ENCODE measurements at regions not wholly inside any gene's neighbourhood (a gene's known extent, or its start where the extent isn't known, plus 50 kb on each side); places are given as distances from the start of the nearest gene placed in this dataset.

GRCh38 chr14:34044666-34045306 is 93.9 kb upstream of the EGLN3 start:
- WGBS (ENCODE audit: low lambda C conversion rate), result 97% methylated on average over 9 of the region's 9 CpGs
- BruUV-seq (replicated peaks), result no TSS peak
- CTCF ChIA-PET (ENCODE audit: low intra/inter-chr PET ratio, low total read pairs), result no interaction called here
- Histone ChIP-seq H3K9me3 (ENCODE audit: low read length) (no peaks in the 10 kb centered on the region), H3K4me1 (ENCODE audit: insufficient read depth, low read length) (peaks cover 75% of the 10 kb centered on the region), H3K79me2 (ENCODE audit: insufficient read depth, low read length) (no peaks in the 10 kb centered on the region), H4K20me1 (ENCODE audit: insufficient read depth, low read length) (no peaks in the 10 kb centered on the region), H3K4me2 (ENCODE audit: low read depth, low read length) (no peak overlapping the region), H3K9ac (ENCODE audit: insufficient read depth, low read depth, low read length) (0 out of 2 replicates have a peak overlapping the region, but pooled peaks have one; percentile 1), H3K27me3 (ENCODE audit: control insufficient read depth in 1 of 2, insufficient read depth in 2 of 2, low read length in 2 of 2) (no peaks in the 10 kb centered on the region), H2AFZ (ENCODE audit: low read length) (no peak overlapping the region), H3K36me3 (replicated peaks in 1 of 2; ENCODE audit: control insufficient read depth in 1 of 2, insufficient read depth in 2 of 2, low read length in 2 of 2) (no peaks in the 10 kb centered on the region), H3K4me3 (replicated peaks in 1 of 3; ENCODE audit: insufficient read depth in 1 of 3, low read depth in 2 of 3, low read length in 3 of 3) (no peak overlapping the region), H3K27ac (ENCODE audit: extremely low read length, insufficient read depth, low read length) (peak overlapping the region; percentile 62)
- ATAC-seq, result no peak
- no peak for FAIRE-seq
- DNase-seq (ENCODE audit: low spot score), result no peak
- in situ Hi-C loops (cut with HindIII; ENCODE audit: extremely low pct_ligation_motif_present, low pct_unique_long_range_greater_than_20kb), result loop anchor here (25.0 kb wide), 1 partner anchor 418 kb away; the partner anchor contains the start of gene SPTSSA
- POLR2A ChIA-PET, result interaction anchor here (1.8 kb wide), 1 partner anchor 10 kb away, joined by 49 read pairs; no protein-coding TSS in a partner anchor
- intact Hi-C loops (cut with micrococcal nuclease; ENCODE audit: unreplicated experiment), result no loop called here
- TF ChIP-seq CENPT (CRISPR knock-in tag; IDR thresholded peaks at IDR 0.05; ENCODE audit: low read depth) (no peak), FUBP1 (CRISPR knock-in tag; IDR thresholded peaks at IDR 0.05; ENCODE audit: borderline replicate concordance) (no peak), DMAP1 (CRISPR knock-in tag; IDR thresholded peaks at IDR 0.05) (no peak), ZNF136 (CRISPR knock-in tag; IDR thresholded peaks at IDR 0.05; ENCODE audit: low read depth) (no peak), GMEB1 (CRISPR knock-in tag; IDR thresholded peaks at IDR 0.05; ENCODE audit: borderline replicate concordance) (no peak), CBX5 (CRISPR knock-in tag; IDR thresholded peaks at IDR 0.05; ENCODE audit: borderline replicate concordance) (no peak), ZNF558 (CRISPR knock-in tag; IDR thresholded peaks at IDR 0.05; ENCODE audit: borderline replicate concordance) (no peak), ZNF784 (CRISPR knock-in tag; IDR thresholded peaks at IDR 0.05; ENCODE audit: borderline replicate concordance) (0 out of 2 replicates have a peak, but pooled peaks have one; percentile 14), ZNF331 (CRISPR knock-in tag; IDR thresholded peaks at IDR 0.05) (0 out of 2 replicates have a peak, but pooled peaks have one; percentile 3), KLF15 (CRISPR knock-in tag; IDR thresholded peaks at IDR 0.05; ENCODE audit: borderline replicate concordance) (no peak), GPN1 (CRISPR knock-in tag; IDR thresholded peaks at IDR 0.05; ENCODE audit: borderline replicate concordance) (no peak), DR1 (CRISPR knock-in tag; IDR thresholded peaks at IDR 0.05) (no peak), SCMH1 (CRISPR knock-in tag; IDR thresholded peaks at IDR 0.05; ENCODE audit: borderline replicate concordance) (no peak), ZNF780A (CRISPR knock-in tag; IDR thresholded peaks at IDR 0.05) (0 out of 2 replicates have a peak, but pooled peaks have one; percentile 12), IKZF5 (CRISPR knock-in tag; IDR thresholded peaks at IDR 0.05) (no peak), DBP (CRISPR knock-in tag; IDR thresholded peaks at IDR 0.05; ENCODE audit: not compliant biosample characterization) (no peak), SOX5 (CRISPR knock-in tag; IDR thresholded peaks at IDR 0.05; ENCODE audit: borderline replicate concordance) (0 out of 2 replicates have a peak, but pooled peaks have one; percentile 6), NFIB (CRISPR knock-in tag; IDR thresholded peaks at IDR 0.05; ENCODE audit: borderline replicate concordance) (no peak)

All from HepG2 (cell line).